IMR-90 (cell line): ENCODE measurements at regions not wholly inside any gene's neighbourhood (a gene's known extent, or its start where the extent isn't known, plus 50 kb on each side); places are given as distances from the start of the nearest gene placed in this dataset.

Source experiments
- ATAC-seq: fragments of 200-7000 bp; cut with Tn5 transposase; 2 replicates; pipeline ENCODE4 v1.9.1; 2020; ENCODE audit warnings: low read depth, mild to moderate bottlenecking, moderate library complexity
- BruUV-seq: library from RNA; stranded (reverse); fragments of 400-500 nt; replicated peaks from 2 replicates; lab custom pipeline; 2021; lab: Mats Ljungman, UMichigan
- CTCF ChIA-PET: fragments of 300-600 bp; formaldehyde crosslinking; extraction: SDS; loops from one replicate; lab custom pipeline; 2021; ENCODE audit warnings: antibody characterized with exemption; lab: Yijun Ruan, JAX
- POLR2A ChIA-PET: fragments of 300-600 bp; sonication (Branson Sonifier 250); formaldehyde crosslinking; loops from one replicate; lab custom pipeline; 2022; ENCODE audit warnings: antibody characterized with exemption; ENCODE audit not compliant: unreplicated experiment; lab: Charles Lee
- DNase-seq: peaks from one replicate; pipeline ENCODE4 v3.0.0; 2013
- H2AFZ ChIP-seq: replicated peaks from 2 replicates; pipeline ENCODE3; 2013; ENCODE audit warnings: low read length, mild to moderate bottlenecking; ENCODE audit not compliant: poor library complexity
- H2AK5ac ChIP-seq: 2 replicates; pipeline ENCODE4 v1.6.1; 2013; ENCODE audit warnings: low read depth, low read length, inconsistent platforms
- H2AK9ac ChIP-seq: replicated peaks from 2 replicates; pipeline ENCODE3; 2013; ENCODE audit warnings: mild to moderate bottlenecking, low read depth, low read length, moderate library complexity; ENCODE audit not compliant: poor library complexity
- H2BK120ac ChIP-seq: 2 replicates; pipeline ENCODE4 v1.6.1; 2013; ENCODE audit warnings: low read depth, low read length, inconsistent platforms
- H2BK15ac ChIP-seq: 3 replicates; pipeline ENCODE4 v1.6.1; 2013; ENCODE audit warnings: low read depth, low read length, inconsistent platforms
- H2BK20ac ChIP-seq: 2 replicates; pipeline ENCODE4 v1.6.1; 2013; ENCODE audit warnings: low read depth, mild to moderate bottlenecking, inconsistent platforms, low read length, moderate library complexity
- H2BK5ac ChIP-seq: 2 replicates; pipeline ENCODE4 v1.6.1; 2013; ENCODE audit warnings: mild to moderate bottlenecking, low read depth, low read length, inconsistent platforms; ENCODE audit not compliant: poor library complexity, severe bottlenecking
- H3K14ac ChIP-seq: replicated peaks from 2 replicates; pipeline ENCODE4 v1.6.1; 2013; ENCODE audit warnings: low read depth, low read length, inconsistent platforms
- H3K18ac ChIP-seq: 2 replicates; pipeline ENCODE4 v1.6.1; 2013; ENCODE audit warnings: low read depth, low read length, control low read depth
- H3K23ac ChIP-seq: 2 replicates; pipeline ENCODE4 v1.6.1; 2013; ENCODE audit warnings: low read depth, low read length, inconsistent platforms
- H3K27ac ChIP-seq: 2 replicates; pipeline ENCODE4 v1.5.1; 2013; ENCODE audit warnings: mild to moderate bottlenecking, control low read depth, low read length; ENCODE audit not compliant: insufficient read depth
- H3K27me3 ChIP-seq: 2 replicates; pipeline ENCODE4 v1.6.1; 2013; ENCODE audit warnings: low read length; ENCODE audit not compliant: control insufficient read depth, insufficient read depth
- H3K36me3 ChIP-seq: 2 replicates; pipeline ENCODE4 v1.6.1; 2013; ENCODE audit warnings: low read length, mixed read lengths; ENCODE audit not compliant: control insufficient read depth, insufficient read depth
- H3K4ac ChIP-seq: 2 replicates; pipeline ENCODE4 v1.6.1; 2013; ENCODE audit warnings: low read depth, low read length, inconsistent platforms
- H3K4me1 ChIP-seq: 2 replicates; pipeline ENCODE4 v1.6.1; 2013; ENCODE audit warnings: low read length, mixed read lengths; ENCODE audit not compliant: control insufficient read depth, insufficient read depth
- H3K4me2 ChIP-seq: 2 replicates; pipeline ENCODE4 v1.6.1; 2013; ENCODE audit warnings: low read depth, mild to moderate bottlenecking, control low read depth, low read length, moderate library complexity
- H3K4me3 ChIP-seq: 2 replicates; pipeline ENCODE4 v1.5.1; 2013; ENCODE audit warnings: low read depth, mild to moderate bottlenecking, control low read depth, low read length, moderate library complexity; ENCODE audit not compliant: insufficient read depth
- H3K56ac ChIP-seq: 2 replicates; pipeline ENCODE4 v1.6.1; 2013; ENCODE audit warnings: low read length, inconsistent platforms; ENCODE audit not compliant: insufficient read depth; ENCODE audit errors: extremely low read depth
- H3K79me1 ChIP-seq, 2 experiments: 2 replicates each; pipeline ENCODE4 v1.6.1; 2013; ENCODE audit warnings: low read length in 2 of 2, inconsistent platforms in 1 of 2, low read depth in 1 of 2
- H3K9ac ChIP-seq: 2 replicates; pipeline ENCODE4 v1.6.1; 2013; ENCODE audit warnings: low read depth, low read length, control low read depth
- H3K9me1 ChIP-seq: 2 replicates; pipeline ENCODE4 v1.6.1; 2013; ENCODE audit warnings: low read length, inconsistent platforms; ENCODE audit not compliant: insufficient read depth
- H3K9me3 ChIP-seq: 2 replicates; pipeline ENCODE4 v1.6.1; 2013; ENCODE audit warnings: low read length; ENCODE audit not compliant: control insufficient read depth, insufficient read depth
- H4K20me1 ChIP-seq: 2 replicates; pipeline ENCODE4 v1.6.1; 2013; ENCODE audit warnings: low read length, inconsistent platforms; ENCODE audit not compliant: insufficient read depth
- H4K5ac ChIP-seq: 2 replicates; pipeline ENCODE4 v1.6.1; 2013; ENCODE audit warnings: mild to moderate bottlenecking, low read depth, low read length, control low read depth
- H4K8ac ChIP-seq, 2 experiments: 2 replicates each; pipeline ENCODE4 v1.6.1; 2013; ENCODE audit warnings: low read depth in 2 of 2, low read length in 2 of 2, control low read depth in 1 of 2, inconsistent platforms in 1 of 2
- H4K91ac ChIP-seq: 2 replicates; pipeline ENCODE4 v1.6.1; 2013; ENCODE audit warnings: low read depth, low read length, inconsistent platforms; ENCODE audit not compliant: insufficient read depth
- BHLHE40 ChIP-seq: fragments of 150-350 bp; IDR thresholded peaks from 2 replicates; pipeline ENCODE4 v1.6.1; 2016; ENCODE audit warnings: mild to moderate bottlenecking, low read depth, low read length
- CEBPB ChIP-seq: IDR thresholded peaks from 2 replicates; pipeline ENCODE4 v1.6.1; 2012; ENCODE audit warnings: low read depth, low read length, improper control_type of control experiment
- POLR2A ChIP-seq: IDR thresholded peaks from 2 replicates; pipeline ENCODE4 v1.6.1; 2012; ENCODE audit warnings: mild to moderate bottlenecking, low read depth, low read length
- WGBS, 2 experiments: methylation state at CpG; one replicate each; pipeline versions ENCODE4 v1.1.5 to v1.1.7; 2013; ENCODE audit warnings: missing lambda C conversion rate in 2 of 2; ENCODE audit not compliant: insufficient read length in 1 of 2; ENCODE audit errors: extremely low coverage in 2 of 2; 5-methylcytosine and 5-hydroxymethylcytosine counted together
- dilution Hi-C: fragments of 300-500 bp; cut with HindIII; formaldehyde crosslinking; loops from one replicate; pipeline ENCODE4 v1.14.3; 2018; ENCODE audit warnings: low sequenced_read_pairs; ENCODE audit not compliant: unreplicated experiment
- in situ Hi-C: fragments of 300-500 bp; cut with MboI; formaldehyde crosslinking; loops from 3 replicates; pipeline ENCODE4 v1.14.3; 2019; ENCODE audit warnings: low sequenced_read_pairs, inconsistent platforms, mixed read lengths
- intact Hi-C: fragments of 100-400 bp; cut with micrococcal nuclease; formaldehyde crosslinking; loops from 2 replicates; pipeline ENCODE4 v1.10.0; 2022
- TF ChIP-seq, protein P1 (sequence below): conservative IDR thresholded peaks from 2 replicates; pipeline ENCODE4 v1.5.1; 2012; ENCODE audit warnings: mild to moderate bottlenecking, low read depth, low read length, improper control_type of control experiment

DNA sequence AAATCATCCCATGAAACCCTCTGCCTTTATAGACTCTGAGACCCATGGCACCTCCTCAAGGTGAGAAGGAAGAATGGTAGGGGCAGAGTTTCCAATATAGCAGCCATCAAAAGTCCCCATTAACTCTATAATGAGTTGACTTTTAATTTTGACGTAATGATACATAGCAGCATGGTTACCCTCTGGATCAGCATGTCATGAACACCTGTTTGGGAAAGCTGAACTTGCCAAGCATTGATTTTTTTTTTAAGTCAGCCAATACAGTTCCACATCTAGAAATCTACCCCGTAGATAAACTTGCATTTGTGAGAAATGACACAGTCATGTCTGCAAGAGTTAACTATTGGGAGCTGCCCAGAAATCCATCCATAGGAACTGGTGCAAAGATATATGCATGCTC lies 191.8 kb downstream of the TMEM114 start:
- ChIA-PET POLR2A (no interaction called here), CTCF (no interaction called here)
- Histone ChIP-seq H3K9ac (no peak overlapping the region), H3K36me3 (no peaks in the 10 kb centered on the region), H3K4me2 (no peak overlapping the region), H2AK9ac (no peak overlapping the region), H3K4me1 (no peaks in the 10 kb centered on the region), H4K20me1 (no peaks in the 10 kb centered on the region), H2BK20ac (no peak overlapping the region), H3K27me3 (no peaks in the 10 kb centered on the region), H3K4ac (no peak overlapping the region), H3K4me3 (no peak overlapping the region), H3K14ac (no peak overlapping the region), H2BK120ac (no peak overlapping the region), H3K9me3 (peaks cover 17% of the 10 kb centered on the region), H2BK15ac (no peak overlapping the region), H2AK5ac (no peak overlapping the region), H4K91ac (no peak overlapping the region), H3K9me1 (no peaks in the 10 kb centered on the region), H2BK5ac (no peak overlapping the region), H3K27ac (no peak overlapping the region), H3K79me1 (no peaks in the 10 kb centered on the region), H3K23ac (no peak overlapping the region), H4K5ac (no peak overlapping the region), H3K18ac (no peak overlapping the region), H3K56ac (no peak overlapping the region), H2AFZ (no peak overlapping the region), H4K8ac (no peak overlapping the region)
- ATAC-seq (no peak), DNase-seq (no peak)
- no CpG with 5 or more reads among the region's 2 CpGs for WGBS, 2 experiments
- in situ Hi-C loops = no loop called here
- no TSS peak for BruUV-seq
- dilution Hi-C loops = no loop called here
- intact Hi-C loops = no loop called here
- TF ChIP-seq BHLHE40 (no peak), CEBPB (no peak), POLR2A (no peak)
- TF ChIP-seq, protein P1, sequence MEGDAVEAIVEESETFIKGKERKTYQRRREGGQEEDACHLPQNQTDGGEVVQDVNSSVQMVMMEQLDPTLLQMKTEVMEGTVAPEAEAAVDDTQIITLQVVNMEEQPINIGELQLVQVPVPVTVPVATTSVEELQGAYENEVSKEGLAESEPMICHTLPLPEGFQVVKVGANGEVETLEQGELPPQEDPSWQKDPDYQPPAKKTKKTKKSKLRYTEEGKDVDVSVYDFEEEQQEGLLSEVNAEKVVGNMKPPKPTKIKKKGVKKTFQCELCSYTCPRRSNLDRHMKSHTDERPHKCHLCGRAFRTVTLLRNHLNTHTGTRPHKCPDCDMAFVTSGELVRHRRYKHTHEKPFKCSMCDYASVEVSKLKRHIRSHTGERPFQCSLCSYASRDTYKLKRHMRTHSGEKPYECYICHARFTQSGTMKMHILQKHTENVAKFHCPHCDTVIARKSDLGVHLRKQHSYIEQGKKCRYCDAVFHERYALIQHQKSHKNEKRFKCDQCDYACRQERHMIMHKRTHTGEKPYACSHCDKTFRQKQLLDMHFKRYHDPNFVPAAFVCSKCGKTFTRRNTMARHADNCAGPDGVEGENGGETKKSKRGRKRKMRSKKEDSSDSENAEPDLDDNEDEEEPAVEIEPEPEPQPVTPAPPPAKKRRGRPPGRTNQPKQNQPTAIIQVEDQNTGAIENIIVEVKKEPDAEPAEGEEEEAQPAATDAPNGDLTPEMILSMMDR = no peak
